ENCODE measurements at regions not wholly inside any gene's neighbourhood (a gene's known extent, or its start where the extent isn't known, plus 50 kb on each side); places are given as distances from the start of the nearest gene placed in this dataset.
"Not testable (repeated sequence)": the region's sequence is repeated elsewhere in the genome, so short reads cannot be mapped to it uniquely, and the experiment has no call there.

GRCh38 chr2:66169076-66169475, 265.8 kb upstream of the MEIS1 start:
- DNase-seq = no peak

DNA sequence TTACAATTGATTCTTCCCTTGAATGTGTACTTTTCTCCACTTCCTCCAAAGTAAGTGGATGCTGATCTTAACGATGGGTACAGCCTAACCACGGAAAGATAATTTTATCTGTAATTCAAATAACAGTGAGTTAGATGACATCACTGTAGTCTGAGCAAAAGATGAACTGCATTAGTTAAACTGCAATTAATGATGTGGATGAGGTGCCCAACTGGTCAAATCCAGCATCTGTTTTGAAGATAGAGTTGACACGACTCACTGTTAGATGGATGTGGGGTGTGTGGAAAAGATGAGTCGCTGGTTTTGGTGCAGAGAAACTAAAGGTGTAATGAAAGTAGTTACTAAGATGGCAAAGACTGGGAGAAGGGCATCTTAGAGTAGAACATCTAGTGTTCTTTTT, 270.5 kb upstream of the MEIS1 start:
- DNase-seq = no peak

GRCh38 chr2:66156171-66156570, 278.8 kb upstream of the MEIS1 start:
- no peak for DNase-seq

GRCh38 chr2:66153941-66154340, 281.0 kb upstream of the MEIS1 start:
- no peak for DNase-seq

- DNase-seq = no peak
Measured at GRCh38 chr2:66145490-66145889, 289.4 kb upstream of the MEIS1 start.

GRCh38 chr2:66144324-66144723, 290.6 kb upstream of the MEIS1 start:
- not testable (repeated sequence) for DNase-seq

- DNase-seq = no peak
Measured at GRCh38 chr2:66137606-66138130, 297.3 kb upstream of the MEIS1 start.

GRCh38 chr2:66134138-66134701, 300.7 kb upstream of the MEIS1 start:
- no peak for DNase-seq

DNA sequence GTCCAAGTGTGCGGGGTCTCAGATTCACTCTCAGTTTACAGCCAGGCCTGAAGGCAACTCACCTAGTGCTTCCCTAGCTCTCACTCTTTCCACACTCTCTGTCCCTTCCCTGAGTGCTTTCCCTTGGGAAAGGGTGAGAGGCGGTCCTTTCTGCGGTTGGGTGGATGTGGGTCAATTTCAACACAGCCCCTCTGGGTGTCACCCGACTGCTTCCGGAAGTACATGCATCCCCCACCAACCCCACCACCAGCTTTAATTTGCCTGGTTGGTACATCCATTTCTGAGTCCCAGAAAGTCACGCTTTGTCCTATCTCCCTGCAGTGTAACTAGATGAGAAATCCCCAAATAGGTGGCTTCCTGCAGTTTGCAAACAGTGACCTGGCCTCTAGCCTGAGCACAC, 307.3 kb upstream of the MEIS1 start:
- DNase-seq = no peak

DNA sequence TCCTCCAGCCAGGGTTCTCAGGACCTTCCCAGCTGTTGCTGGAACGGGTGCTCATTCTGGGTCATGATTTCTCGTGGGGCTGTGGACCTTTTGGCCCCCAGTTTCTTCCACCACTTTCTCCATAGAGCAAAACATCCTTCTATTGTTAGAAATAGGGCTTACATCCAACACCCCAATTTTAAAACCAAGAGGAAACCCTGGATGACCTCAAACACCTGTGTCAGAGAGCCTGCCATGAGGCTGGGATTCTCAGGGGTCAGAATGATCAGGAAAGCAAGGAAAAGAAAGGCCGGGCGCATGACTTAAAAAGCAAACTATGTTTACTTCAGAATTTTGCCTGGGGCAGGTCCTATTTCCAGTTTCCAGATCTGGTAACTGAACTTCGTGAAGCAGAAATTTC, 307.9 kb upstream of the MEIS1 start:
- no peak for DNase-seq

DNA sequence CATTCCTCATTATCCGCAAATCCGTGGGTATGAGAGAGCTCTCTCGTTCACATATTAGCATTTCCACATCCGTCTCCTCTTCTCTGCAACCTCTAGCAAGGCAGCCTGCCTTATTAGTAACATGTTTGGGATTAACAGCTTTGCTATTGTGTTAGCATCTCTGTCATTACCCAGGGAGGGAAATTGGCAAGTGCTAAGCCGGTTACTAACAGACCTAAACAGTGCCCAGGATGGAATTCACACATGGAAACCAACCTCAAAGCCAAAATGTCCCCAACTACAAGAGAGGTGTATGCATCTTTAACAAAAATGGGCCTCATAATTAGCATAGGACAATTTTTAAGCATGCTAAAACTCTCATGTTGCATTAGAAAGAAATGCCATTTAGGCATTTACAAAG, 309.0 kb upstream of the MEIS1 start:
- no peak for DNase-seq

DNA sequence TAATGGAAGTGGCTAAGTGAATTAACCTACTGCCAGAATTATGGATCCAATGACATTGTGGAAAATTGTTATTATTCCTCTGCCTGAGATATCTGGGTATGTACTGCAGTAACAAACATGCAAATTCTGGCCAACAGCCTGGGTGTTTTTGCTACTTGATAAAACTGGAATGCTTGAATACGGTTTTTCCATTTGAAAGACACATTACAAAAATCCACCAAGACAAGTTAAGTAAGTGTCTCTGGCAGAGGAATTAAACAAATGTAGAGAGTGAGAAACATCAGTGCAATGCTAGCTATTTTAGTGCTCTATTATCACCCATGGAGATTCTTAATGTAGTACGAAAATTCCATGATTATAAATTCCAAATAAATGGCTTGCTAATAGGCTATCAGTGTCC, 312.4 kb upstream of the MEIS1 start:
- DNase-seq = no peak

DNA sequence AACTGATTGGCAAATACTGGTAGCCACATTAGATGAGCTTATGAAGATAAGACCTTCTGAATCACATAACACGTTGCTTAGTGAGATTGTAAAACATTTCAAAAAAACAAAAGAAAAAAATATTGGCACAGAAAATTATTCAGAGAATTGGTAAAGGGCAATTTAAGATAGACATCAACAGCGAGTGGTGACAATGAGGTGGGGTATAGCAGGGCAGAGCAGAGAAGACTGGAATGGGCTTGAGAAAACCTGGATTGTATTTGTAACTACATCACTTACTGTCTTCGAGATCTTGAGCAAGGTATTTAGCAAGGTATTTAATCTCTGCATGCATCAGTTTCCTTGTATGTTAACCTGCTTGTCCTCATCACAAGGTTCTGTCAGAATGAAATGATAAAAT, 313.0 kb upstream of the MEIS1 start:
- DNase-seq = no peak

GRCh38 chr2:66113988-66114625, 320.8 kb upstream of the MEIS1 start:
- DNase-seq = no peak

DNA sequence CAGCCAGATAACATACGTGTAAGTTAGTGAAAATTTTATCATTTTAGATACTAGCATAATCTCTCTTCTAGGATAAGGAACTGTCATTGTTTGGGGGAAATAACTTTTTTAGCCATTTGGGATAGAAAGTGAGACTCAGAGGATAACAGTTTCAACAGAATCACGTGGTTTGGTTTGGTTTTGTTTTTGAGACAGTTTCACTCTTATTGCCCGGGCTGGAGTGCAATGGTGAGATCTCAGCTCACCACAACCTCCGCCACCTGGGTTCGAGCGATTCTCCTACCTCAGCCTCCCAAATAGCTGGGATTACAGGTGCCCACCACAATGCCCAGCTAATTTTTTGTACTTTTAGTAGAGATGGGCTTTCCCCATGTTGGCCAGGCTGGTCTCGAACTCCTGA, 323.2 kb upstream of the MEIS1 start:
- DNase-seq = no peak

GRCh38 chr2:66110608-66111007, 324.3 kb upstream of the MEIS1 start:
- no peak for DNase-seq

GRCh38 chr2:66110086-66110485, 324.8 kb upstream of the MEIS1 start:
- no peak for DNase-seq

- no peak for DNase-seq
Measured at GRCh38 chr2:66109419-66109818, 325.5 kb upstream of the MEIS1 start.

DNA sequence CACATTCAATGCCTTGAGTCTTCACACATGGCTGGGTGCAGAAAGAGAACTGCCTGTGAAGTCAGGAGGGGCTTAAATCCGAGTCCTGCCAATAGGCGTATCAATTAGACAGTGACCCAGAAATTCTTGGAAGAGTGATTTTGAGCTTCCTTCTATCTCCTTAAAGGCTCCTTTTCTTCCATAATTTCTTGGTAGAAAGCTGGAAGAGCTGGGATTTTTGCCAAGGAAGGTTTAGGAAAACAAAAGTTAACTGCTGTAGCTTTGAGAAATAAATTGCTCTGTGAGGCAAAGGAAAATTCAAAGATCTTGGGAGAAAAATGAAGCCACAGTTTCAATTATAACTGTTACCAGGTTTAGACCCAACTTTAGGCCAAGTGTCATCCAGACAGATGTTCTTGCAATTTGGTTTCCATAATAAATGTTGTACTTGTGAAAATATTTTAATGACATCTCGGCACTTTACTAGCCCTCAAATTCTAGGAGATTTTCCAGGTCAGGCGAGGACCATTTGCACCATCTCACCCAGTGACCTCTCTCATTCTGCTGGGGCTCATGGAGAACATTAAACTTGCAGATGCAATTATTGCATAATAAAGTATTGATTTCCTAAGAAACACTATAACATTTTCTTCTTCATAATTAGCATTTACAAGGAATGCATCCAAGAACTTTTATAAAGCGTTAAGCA, 329.7 kb upstream of the MEIS1 start:
- no peak for DNase-seq

GRCh38 chr2:66103581-66103980, 331.3 kb upstream of the MEIS1 start:
- DNase-seq = no peak

GRCh38 chr2:66101206-66101605, 333.7 kb upstream of the MEIS1 start:
- DNase-seq = no peak

GRCh38 chr2:66095820-66096345, 339.0 kb upstream of the MEIS1 start:
- no peak for DNase-seq

- not testable (repeated sequence) for DNase-seq
Measured at GRCh38 chr2:66094689-66095088, 340.2 kb upstream of the MEIS1 start.

DNA sequence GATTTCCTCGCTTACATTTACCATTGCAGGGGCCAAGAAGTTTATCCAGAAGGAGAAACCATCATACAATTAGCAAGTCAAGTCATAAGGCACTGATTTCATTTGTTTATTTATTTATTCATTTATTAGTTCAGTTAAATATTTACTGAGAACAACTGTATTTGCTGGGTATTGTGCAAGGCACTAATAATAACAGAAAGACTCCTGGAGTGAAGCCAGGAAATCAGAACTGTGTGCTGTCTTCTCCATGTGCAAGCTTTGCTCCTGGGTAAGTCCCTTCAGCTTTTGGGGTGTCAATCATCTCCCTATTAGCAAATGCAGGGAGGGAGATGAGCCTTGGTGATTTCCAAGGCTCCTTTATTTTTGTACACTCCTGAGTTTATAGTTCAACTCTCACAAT, 341.6 kb upstream of the MEIS1 start:
- DNase-seq = no peak
